NCI-H2196 treated with DMSO at 0.1 percent for 48 hours (cell line): ENCODE measurements at regions not wholly inside any gene's neighbourhood (a gene's known extent, or its start where the extent isn't known, plus 50 kb on each side); places are given as distances from the start of the nearest gene placed in this dataset.

Experiments
- DNase-seq: peaks from one replicate; lab custom pipeline; 2025; ENCODE audit not compliant: unreplicated experiment; lab: John Stamatoyannopoulos, UW

DNA sequence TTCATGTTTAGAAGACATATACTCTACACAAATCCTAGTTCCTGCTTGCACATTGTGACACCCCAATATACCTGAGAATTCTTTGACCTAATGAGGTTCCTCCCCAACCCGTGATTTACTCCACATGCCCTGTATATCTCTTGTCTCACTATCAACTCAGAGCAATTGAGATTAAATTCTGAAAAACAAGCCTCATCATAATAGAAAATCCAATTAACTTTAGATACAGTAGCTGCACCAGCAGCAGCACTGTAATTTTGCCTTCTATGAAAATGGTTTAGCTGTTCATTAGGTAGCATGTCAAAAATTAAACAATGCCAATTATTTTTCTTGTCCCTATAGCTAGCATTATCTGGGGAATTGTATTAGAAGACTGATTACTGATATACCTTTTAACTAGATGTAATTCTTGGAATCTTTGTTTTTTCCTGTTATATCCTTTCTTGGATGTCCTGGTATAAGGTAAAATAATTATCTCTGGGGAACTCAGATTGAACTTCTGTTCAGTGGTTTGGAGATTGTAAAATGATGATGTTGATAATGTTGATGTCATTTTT, 218.9 kb upstream of the TANK start:
- DNase-seq = no peak

DNA sequence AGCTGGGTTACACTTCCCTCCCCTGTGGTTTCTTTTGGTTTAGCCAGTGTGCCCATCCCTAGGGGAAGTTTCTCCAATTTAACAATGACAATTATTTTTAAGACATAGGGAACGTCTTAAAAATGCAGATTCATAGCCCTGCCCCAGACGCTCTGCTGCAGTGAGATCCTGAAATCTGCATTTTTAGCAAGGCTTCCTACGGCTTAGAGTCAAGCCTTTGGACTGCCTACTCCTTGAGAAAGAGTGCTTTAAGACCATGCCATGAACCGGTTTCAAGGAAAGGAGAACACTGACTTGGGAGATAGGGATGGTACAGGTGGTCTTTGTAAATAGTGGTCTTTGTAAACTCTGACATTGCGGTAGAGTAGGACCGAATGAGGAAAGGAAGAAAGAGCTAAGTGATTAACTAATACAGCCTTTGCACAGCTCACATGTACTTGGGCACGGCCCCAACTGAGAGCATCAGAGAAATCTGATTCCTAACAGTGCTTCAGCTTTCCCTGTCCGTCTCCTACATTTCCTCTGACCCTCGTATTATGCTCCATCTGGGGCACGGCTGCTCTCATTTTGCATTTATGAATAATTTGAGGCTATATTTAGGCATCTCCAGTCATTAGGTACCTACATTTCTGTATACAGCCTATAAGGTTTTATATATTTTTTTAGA, 217.6 kb upstream of the TANK start:
- DNase-seq = no peak

GRCh38 chr2:160943414-160943813, 216.8 kb upstream of the TANK start:
- DNase-seq = no peak

DNA sequence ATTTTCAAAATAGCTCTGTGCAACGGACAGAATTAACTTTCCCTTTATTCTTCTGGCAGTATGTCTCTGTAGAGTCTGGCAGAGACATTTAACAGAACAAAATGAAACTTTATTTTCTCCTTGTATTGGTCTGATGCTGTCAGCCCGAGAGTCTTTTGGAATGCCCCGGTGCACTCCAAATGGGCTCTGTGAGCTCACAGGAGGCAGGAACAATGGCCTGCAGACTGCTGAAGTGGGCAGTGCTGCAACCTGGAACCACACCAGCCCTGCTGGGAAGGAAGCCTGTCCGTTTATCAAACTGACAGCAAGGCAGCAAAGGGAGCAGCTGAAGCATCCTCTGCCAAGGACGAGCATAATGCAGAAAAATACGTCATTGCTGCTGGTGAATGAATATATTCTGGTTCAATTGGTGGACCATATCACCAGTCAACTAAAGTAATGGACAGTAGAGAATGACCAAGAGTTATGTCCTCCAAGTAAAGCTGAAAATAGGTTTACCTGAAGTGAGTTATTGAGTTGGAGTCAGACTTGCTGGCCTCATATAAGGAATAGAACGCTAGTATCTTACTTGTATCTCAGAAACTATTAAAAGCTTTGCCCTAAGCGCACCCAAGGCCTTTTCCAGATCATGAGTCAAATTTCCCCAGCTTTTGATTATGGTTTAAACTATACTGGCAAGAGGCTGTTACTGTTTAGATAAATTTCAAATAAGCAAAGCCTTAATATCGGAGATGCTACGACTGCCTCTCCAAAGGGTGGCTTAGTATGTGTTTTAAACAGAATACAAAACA, 207.6 kb upstream of the TANK start:
- no peak for DNase-seq

DNA sequence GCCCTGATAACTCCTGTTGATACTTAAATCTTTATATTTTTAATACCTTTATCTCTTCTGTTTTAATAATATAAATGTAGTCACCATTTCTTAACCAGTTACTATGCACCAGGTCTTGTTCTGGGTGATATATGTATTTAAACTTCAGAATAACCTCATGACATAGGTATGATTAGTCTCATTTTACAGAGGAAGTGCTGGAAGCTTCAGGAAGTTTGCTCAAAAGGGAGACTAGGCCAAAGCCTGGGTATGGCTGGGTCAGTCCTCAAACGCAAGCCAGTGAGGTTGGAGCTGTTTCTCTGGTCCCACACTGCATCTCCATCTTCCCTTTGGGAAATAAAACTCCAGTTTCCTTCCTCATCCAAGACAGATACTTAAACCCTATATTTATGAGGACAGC, 204.7 kb upstream of the TANK start:
- DNase-seq = no peak

DNA sequence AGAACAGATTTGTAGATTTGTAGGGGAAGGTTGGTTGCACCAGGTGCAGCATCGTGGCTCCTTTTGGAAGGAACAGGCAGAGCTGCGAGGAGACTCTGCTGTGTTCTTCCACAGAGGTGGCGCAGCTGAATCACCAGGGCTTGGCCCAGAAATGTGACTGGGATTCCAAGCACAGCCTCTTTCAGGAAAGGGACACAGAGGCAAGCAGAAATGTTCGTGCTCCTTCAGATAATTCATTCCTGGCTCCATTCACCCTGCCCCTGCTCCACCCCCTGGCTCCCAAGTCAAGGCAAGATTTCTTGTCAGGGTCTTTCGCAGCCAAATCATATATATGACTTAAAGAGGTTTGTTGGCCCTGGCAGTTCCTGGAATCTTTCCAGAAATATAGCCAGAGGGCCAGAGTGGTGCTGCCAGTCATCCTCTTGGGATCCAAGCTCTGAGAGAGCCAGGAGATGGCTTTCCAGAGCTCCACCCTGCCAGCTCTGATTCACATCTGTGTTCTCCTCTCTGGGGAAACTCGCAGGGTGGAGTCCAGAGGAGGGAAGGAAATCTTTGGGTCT, 203.9 kb upstream of the TANK start:
- DNase-seq = no peak

GRCh38 chr2:160963957-160964356, 196.3 kb upstream of the TANK start:
- no peak for DNase-seq

DNA sequence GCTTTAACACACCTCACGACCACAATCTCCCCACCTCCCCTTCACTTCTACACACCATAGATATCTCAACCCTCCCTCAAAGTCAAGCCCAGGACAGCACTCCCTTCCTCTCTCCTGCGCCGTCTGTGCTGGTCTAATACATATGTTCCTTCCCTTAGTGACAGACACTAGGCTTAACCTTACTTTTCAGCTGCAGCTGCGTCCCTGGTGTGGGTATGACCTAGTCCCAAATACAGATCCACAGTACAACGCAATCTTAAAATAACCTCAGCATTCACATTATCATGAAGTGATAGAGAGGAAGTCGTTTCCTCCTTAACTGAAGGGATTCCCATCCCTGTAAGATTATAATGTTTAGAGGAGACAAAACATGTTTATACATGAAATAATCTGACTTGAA, 192.7 kb upstream of the TANK start:
- no peak for DNase-seq

GRCh38 chr2:160968183-160968582, 192.0 kb upstream of the TANK start:
- DNase-seq = no peak

DNA sequence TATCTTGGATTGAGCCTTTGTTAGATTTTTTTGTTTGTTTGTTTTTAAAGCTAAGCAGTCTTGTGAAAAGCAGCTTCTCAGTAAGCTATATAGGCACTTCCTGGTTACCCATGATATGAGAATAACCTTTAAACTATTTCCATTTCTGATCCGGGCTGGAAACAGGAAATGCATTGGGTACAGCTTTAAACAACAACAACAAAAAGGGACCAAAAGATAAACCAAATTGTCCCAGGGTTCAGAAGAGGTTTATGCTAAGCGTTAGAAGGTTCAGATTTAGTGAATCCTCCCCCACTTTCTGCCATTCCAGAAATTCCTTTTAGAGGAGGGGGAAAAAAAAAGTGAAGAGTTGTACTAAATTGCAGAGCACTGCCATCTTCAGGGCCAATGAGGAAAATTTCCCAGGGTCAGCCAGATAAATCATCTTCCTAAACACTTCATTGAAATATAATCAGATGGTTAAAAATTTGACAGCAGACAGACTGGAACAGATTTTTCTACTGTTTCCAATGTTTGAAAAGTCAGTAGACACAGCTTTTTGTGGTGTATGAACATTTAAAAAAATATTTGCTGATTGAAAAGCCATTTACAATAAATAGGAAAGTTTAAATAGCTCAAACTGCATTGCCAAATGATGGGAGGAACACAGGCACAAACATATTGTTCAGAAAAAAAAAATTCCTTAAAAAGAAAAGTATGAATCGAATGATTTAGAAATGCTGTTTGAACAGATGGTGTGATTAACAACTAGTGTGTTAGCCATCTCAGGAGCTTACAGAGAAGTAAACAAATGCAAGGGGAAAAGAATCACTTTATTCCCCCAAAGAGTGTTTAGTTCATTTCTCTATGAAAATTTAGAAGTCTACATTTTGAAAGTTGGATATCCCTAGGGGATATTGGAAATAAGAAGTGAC, 189.9 kb upstream of the TANK start:
- DNase-seq = peak; percentile 24

- no peak for DNase-seq
Measured at GRCh38 chr2:160973991-160974390, 186.2 kb upstream of the TANK start.

- no peak for DNase-seq
Measured at GRCh38 chr2:160974803-160975202, 185.4 kb upstream of the TANK start.

GRCh38 chr2:160976797-160977196, 183.4 kb upstream of the TANK start:
- DNase-seq = no peak

GRCh38 chr2:160977376-160977775, 182.9 kb upstream of the TANK start:
- no peak for DNase-seq

DNA sequence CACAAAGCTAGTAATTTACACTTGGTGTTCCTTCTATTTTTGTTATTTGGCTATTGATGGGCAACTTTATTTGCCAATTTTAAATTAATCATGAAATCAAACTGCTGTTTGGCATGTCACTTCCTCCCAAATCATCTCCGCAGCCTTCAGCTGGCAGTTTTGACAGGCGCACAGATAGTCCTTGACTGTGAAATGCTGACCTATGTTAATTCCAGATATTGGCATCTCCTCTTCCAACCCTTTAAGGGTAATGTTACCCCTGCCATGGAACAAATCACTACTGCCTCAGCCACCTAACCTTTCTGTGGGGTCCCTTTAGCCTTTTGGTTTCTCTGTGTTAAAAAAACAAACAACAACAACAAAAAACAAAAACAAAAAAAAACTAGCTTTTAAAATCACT, 182.4 kb upstream of the TANK start:
- DNase-seq = no peak

- DNase-seq = no peak
Measured at GRCh38 chr2:160984426-160985077, 175.7 kb upstream of the TANK start.

DNA sequence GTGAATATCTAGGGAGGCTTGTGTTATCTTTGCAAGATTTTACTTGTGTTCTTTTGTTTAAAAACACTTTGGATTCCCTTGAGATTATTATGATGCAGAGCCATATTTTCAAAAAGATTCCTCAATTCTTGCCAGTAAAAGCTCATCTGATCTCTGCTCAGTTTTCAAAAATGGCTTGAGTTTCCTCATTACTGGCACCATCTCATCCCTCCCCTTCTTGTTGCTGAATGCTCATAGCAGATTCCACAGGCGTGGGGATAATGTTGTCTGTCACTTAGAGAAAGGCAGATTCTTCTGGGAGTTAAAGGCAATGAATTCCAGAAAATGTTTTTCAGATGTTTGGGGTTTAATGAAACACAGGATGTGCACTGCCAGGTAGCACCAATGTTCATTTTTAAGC, 170.4 kb upstream of the TANK start:
- DNase-seq = no peak

DNA sequence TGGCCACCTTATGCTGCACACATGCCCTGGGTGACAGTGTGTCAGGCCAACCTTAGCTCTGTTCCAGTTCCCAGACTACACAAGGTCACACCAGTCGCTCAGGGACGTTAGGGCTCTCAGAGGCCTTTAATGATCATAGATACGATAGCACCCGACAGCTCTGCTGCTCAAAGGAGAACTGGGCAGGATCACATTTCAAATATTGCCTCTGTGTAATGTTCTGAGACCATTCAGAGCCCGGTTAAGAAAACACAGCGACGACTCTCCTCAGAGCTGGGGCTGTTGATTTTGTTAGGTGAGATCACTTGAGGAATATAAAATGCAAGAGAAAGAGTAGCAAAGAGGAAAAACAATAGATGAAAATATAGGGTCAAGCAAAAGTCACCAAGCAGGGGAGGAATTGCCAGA, 166.6 kb upstream of the TANK start:
- DNase-seq = no peak

DNA sequence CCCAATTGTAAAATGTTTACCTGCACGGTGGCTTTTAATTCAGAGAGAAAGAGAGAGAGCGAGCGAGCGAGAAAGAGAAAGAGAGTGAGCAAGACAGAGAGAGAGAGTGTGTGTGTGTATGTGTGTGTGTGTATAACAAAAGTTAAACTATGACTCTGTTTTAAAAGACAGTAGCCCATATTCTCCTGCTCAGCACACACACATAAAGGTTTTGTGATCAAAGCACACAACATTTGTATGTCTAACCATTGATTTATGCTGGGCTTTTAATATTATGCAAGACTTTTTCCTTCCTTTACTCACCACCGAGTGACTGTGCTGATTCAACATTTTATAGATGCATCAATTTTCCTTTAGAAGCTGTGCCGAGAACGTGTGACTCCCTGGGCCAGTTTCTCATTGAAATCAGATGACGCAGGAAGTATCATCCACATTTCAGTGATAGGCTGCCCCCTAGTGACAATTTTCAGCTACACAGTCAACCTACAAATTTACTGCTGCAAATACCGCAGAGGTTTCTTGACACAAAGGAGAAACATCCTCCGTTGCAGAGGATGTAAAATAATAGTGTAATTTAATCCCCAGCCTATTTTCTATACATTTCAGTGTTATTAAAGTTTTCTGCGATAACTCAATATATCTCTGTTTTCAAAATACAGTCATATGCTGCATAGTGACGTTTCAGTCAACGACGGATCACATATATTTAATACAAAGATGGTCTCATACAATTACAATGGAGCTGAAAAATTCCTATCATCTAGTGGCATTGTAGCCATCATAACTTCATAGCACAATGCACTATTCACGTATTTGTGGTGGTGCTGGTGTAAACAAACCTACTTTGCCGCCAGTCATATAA, 165.9 kb upstream of the TANK start:
- DNase-seq = peak; percentile 72

GRCh38 chr2:160996584-160996983, 163.6 kb upstream of the TANK start:
- no peak for DNase-seq
